ENCODE measurements at regions not wholly inside any gene's neighbourhood (a gene's known extent, or its start where the extent isn't known, plus 50 kb on each side); places are given as distances from the start of the nearest gene placed in this dataset.

DNA sequence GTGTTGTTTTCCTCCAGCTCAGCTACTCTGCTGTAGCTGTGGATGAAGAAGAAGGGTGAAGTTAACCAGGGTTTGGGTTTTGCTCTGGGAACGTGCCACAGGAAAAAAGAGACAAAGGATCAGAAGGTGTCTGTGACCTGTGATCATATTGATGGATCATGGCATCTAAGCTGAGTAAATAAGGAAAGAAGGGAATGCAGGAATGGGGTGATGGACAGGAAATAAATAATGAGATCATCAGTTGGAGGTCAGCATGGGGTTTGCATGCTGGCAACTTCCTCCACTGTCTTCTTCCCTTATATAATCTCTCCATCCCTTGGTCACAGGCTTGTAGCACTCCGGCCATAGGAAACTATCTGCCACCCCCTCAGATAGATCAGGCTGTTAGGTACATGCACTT lies 430.3 kb upstream of the PDE3A start:
- TF ChIP-seq OSR1 (CRISPR knock-in tag; IDR thresholded peaks at IDR 0.05) (no peak), ZC3H10 (CRISPR knock-in tag; IDR thresholded peaks at IDR 0.05) (no peak)
- no peak for ATAC-seq

DNA sequence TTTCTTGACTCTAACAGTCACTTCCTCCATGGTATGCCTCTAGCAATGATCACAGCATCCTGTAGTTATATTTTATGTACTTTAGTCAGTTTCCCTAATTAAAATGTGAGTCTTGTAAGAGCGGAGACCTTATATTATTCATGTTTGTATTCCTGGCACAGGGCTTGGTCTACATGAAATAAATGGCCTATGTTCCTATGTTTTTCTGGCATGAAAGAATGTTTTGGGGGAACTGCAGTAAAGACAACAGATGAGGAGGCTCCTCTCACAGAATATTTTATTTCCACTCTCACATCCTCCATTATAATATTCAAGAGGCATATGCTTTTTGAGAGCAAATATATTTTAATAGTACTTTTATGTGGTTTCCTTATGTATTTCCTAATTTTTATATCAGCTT lies 429.8 kb upstream of the PDE3A start:
- no peak for ATAC-seq
- no peak for TF ChIP-seq RARB (CRISPR knock-in tag; IDR thresholded peaks at IDR 0.05)
- TF ChIP-seq, protein P1, sequence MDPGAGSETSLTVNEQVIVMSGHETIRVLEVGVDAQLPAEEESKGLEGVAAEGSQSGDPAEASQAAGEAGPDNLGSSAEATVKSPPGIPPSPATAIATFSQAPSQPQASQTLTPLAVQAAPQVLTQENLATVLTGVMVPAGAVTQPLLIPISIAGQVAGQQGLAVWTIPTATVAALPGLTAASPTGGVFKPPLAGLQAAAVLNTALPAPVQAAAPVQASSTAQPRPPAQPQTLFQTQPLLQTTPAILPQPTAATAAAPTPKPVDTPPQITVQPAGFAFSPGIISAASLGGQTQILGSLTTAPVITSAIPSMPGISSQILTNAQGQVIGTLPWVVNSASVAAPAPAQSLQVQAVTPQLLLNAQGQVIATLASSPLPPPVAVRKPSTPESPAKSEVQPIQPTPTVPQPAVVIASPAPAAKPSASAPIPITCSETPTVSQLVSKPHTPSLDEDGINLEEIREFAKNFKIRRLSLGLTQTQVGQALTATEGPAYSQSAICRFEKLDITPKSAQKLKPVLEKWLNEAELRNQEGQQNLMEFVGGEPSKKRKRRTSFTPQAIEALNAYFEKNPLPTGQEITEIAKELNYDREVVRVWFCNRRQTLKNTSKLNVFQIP (CRISPR knock-in tag; IDR thresholded peaks at IDR 0.05; ENCODE audit: borderline replicate concordance, low read depth) = no peak
- TF ChIP-seq, protein P2, sequence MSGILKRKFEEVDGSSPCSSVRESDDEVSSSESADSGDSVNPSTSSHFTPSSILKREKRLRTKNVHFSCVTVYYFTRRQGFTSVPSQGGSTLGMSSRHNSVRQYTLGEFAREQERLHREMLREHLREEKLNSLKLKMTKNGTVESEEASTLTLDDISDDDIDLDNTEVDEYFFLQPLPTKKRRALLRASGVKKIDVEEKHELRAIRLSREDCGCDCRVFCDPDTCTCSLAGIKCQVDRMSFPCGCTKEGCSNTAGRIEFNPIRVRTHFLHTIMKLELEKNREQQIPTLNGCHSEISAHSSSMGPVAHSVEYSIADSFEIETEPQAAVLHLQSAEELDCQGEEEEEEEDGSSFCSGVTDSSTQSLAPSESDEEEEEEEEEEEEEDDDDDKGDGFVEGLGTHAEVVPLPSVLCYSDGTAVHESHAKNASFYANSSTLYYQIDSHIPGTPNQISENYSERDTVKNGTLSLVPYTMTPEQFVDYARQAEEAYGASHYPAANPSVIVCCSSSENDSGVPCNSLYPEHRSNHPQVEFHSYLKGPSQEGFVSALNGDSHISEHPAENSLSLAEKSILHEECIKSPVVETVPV (CRISPR knock-in tag; IDR thresholded peaks at IDR 0.05) = no peak
- no peak for TF ChIP-seq PPARA (CRISPR knock-in tag; IDR thresholded peaks at IDR 0.05; ENCODE audit: borderline replicate concordance)
- TF ChIP-seq, protein P3, sequence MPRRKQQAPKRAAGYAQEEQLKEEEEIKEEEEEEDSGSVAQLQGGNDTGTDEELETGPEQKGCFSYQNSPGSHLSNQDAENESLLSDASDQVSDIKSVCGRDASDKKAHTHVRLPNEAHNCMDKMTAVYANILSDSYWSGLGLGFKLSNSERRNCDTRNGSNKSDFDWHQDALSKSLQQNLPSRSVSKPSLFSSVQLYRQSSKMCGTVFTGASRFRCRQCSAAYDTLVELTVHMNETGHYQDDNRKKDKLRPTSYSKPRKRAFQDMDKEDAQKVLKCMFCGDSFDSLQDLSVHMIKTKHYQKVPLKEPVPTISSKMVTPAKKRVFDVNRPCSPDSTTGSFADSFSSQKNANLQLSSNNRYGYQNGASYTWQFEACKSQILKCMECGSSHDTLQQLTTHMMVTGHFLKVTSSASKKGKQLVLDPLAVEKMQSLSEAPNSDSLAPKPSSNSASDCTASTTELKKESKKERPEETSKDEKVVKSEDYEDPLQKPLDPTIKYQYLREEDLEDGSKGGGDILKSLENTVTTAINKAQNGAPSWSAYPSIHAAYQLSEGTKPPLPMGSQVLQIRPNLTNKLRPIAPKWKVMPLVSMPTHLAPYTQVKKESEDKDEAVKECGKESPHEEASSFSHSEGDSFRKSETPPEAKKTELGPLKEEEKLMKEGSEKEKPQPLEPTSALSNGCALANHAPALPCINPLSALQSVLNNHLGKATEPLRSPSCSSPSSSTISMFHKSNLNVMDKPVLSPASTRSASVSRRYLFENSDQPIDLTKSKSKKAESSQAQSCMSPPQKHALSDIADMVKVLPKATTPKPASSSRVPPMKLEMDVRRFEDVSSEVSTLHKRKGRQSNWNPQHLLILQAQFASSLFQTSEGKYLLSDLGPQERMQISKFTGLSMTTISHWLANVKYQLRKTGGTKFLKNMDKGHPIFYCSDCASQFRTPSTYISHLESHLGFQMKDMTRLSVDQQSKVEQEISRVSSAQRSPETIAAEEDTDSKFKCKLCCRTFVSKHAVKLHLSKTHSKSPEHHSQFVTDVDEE (CRISPR knock-in tag; IDR thresholded peaks at IDR 0.05) = no peak
- no peak for TF ChIP-seq ZNF8 (CRISPR knock-in tag; IDR thresholded peaks at IDR 0.05)
- no peak for TF ChIP-seq ZFP3 (CRISPR knock-in tag; IDR thresholded peaks at IDR 0.05)
- no peak for TF ChIP-seq ZNF70 (CRISPR knock-in tag; IDR thresholded peaks at IDR 0.05)
- no peak for TF ChIP-seq ESRRG (CRISPR knock-in tag; IDR thresholded peaks at IDR 0.05)
- no peak for TF ChIP-seq ISL1 (CRISPR knock-in tag; IDR thresholded peaks at IDR 0.05)
- TF ChIP-seq ZNF565 (CRISPR knock-in tag; conservative IDR thresholded peaks at IDR 0.05; ENCODE audit: low read depth) = no peak

DNA sequence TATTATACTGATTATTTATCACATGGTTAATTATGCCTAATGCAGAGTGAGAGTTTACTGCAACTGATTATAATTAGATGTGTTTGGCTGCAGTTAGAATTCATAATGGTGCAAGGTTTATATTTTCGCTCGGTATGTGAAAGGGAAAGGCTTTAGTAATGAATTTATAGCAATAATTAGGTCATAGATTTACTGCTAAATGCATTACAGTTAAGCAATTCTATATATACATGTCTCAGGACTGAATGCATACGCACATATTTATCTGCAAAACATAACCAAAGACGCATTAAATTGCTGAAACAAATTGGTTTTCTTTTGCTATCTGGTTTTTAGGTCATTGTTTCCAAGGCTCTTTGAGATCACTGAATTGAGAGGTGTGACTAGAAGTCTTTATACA lies 428.1 kb upstream of the PDE3A start:
- no peak for ATAC-seq
- TF ChIP-seq BACH2 (CRISPR knock-in tag; IDR thresholded peaks at IDR 0.05; ENCODE audit: borderline replicate concordance) (no peak), ZFP3 (CRISPR knock-in tag; IDR thresholded peaks at IDR 0.05) (no peak), ISL1 (CRISPR knock-in tag; IDR thresholded peaks at IDR 0.05) (no peak), ZNF565 (CRISPR knock-in tag; conservative IDR thresholded peaks at IDR 0.05; ENCODE audit: low read depth) (no peak), ZNF70 (CRISPR knock-in tag; IDR thresholded peaks at IDR 0.05) (no peak)
- TF ChIP-seq, protein P4, sequence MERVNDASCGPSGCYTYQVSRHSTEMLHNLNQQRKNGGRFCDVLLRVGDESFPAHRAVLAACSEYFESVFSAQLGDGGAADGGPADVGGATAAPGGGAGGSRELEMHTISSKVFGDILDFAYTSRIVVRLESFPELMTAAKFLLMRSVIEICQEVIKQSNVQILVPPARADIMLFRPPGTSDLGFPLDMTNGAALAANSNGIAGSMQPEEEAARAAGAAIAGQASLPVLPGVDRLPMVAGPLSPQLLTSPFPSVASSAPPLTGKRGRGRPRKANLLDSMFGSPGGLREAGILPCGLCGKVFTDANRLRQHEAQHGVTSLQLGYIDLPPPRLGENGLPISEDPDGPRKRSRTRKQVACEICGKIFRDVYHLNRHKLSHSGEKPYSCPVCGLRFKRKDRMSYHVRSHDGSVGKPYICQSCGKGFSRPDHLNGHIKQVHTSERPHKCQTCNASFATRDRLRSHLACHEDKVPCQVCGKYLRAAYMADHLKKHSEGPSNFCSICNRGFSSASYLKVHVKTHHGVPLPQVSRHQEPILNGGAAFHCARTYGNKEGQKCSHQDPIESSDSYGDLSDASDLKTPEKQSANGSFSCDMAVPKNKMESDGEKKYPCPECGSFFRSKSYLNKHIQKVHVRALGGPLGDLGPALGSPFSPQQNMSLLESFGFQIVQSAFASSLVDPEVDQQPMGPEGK (CRISPR knock-in tag; IDR thresholded peaks at IDR 0.05; ENCODE audit: borderline replicate concordance) = no peak

DNA sequence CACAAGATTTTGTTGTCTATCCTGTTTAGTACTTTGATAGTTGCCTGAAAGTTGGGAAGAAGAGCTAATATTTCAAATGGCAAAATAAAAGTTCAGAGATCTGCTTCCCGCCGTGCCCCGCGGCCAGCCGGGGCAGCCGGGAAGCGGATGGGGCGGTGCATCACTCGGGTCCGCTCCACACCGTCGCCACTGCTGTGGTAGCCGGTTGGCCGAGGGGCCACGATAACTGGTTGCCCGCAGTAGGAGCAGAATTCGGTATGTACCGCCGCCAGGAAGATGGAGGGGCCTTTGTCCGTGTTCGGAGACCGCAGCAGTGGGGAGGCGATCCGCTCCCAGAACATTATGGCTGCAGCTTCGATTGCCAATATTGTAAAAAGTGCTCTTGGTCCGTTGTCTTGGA lies 427.2 kb upstream of the PDE3A start:
- ATAC-seq = no peak
- TF ChIP-seq SNAI2 (CRISPR knock-in tag; IDR thresholded peaks at IDR 0.05) (no peak), ZFP30 (CRISPR knock-in tag; IDR thresholded peaks at IDR 0.05) (no peak), ZC3H10 (CRISPR knock-in tag; IDR thresholded peaks at IDR 0.05) (no peak)
- TF ChIP-seq, protein P2 (CRISPR knock-in tag; IDR thresholded peaks at IDR 0.05) = no peak

All from SK-N-SH treated with all-trans-retinoic acid at 6 μM for 48 hours (cell line).